Globus pallidus (tissue), 1 donor: ENCODE measurements at regions not wholly inside any gene's neighbourhood (a gene's known extent, or its start where the extent isn't known, plus 50 kb on each side); places are given as distances from the start of the nearest gene placed in this dataset.

ENCODE experiments used
- DNase-seq: peaks from one replicate; pipeline ENCODE4 v3.0.0-alpha.2; 2015; ENCODE audit warnings: low spot score

DNA sequence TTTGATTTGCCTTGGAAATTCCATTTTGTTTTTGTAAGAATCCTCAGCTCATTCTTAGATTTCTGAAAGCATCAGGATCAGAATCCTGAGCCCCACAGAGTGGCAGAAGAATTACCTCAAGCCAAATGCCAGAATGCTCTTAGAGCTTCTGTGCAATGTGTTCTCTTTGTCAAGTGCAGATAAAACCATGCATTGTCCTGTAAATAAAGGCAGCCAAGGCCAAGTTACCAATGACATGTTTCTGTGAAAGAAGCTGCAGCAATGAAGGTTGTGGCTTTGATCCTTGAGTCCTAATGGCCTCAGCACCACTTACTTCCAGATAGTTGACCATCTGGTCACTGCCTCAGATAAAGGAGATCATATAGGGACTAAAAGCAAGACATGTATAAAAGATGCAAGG lies 343.3 kb upstream of the AKR1E2 start:
- DNase-seq = no peak

DNA sequence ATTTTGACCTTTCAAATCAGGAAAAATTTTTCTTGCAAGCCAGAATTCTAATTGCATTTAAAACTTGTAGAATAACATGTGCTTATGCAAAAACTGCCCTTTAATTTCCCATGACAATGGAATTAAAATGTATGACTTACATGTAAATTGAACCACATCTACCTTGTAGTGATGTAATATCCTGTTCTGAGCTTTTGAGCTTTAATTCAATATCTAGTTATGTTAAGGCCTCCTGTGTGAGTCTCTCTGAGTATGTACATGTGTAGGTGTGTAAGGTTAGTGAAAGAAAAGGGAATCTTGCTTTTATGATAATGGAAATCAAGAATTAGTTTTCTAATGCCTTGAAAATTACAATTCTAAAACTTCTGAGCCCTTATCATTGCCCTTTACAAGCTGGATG lies 344.8 kb upstream of the AKR1E2 start:
- no peak for DNase-seq

DNA sequence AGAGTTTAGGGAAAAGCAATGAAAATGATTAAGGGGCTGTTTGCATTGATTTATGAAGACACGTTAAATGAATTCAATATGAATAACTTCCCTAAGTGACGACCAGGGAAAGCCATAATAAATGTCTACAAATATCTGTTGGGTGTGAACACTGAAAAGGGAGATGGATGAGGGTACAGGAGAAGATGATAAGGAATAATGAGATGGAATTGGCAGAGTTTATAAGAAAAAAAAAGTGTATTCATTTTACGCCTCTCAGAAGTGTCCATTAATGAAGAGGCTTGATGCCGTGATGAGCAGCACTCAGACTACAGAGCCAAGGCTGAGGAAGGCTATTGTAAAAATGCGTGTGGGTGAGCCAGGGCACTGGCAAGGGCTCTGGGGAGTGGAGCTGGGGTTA lies 346.7 kb upstream of the AKR1E2 start:
- DNase-seq = no peak

DNA sequence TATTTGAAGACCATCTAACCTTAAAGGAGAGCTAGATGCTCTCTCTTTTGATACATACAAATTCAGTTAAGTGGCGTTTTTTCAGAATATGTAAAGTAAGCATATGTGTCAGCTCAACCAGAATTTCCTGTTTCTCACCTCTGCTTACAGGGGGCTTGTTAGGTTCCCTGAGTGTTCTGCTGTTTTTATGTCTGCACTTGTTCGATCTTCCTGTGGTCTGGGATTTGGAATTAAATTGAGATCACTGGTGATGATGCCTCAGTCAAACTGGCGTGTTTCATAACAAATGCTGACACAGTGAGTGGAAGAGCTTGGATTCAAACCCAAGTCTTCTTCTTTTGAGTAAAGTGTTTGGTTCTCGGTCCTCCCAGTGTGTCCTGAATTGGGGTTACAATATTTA lies 348.3 kb upstream of the AKR1E2 start:
- no peak for DNase-seq

DNA sequence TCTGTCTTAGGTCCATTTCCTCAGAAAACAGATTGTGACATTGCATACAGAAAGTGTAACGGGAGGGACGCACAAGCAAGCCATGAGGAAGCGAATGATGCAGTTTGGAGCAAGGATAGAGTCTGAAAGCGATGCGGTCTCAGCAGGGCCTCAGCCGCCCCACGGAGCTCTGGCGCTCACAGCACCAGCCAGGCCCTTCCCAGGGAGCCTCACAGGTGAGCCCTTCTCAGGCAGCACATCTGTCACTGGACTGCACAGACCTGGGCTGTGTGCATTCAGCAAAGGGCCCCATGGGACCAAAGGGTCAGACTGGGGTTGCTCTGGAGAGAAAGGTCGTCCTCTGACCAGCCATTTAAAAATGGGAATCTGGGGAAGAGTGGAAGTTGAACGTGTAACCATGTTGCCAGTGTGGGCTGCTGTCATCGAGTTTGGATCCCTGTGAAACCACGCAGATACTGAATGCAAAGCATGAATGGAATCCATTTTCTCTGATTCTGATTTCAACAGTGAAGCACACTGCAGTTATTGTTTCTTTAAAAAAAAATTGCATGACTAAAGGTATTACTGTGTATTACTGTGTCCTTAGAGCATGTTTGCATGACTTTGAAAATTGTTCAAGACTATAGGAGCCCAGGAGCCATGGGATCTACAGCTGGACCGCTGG lies 350.0 kb upstream of the AKR1E2 start:
- no peak for DNase-seq

DNA sequence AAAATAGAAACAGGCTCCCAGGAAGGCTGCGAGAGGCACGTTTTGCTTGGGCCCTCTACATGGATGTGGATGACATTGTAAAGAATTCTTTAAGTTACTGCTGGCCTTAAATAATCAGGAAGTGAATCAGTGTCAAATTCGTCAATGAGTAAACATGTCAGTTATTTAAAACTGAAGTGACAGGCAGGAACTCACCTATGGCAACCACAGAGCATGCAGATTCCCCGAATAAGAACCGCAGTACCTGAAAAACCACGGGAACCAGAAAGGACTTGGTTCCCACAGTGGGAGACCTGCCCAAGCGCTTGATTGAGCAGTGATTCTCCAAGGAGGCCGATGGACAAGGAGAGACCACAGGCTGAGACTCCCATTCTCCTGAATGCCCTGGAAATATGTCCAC lies 351.2 kb upstream of the AKR1E2 start:
- DNase-seq = no peak

DNA sequence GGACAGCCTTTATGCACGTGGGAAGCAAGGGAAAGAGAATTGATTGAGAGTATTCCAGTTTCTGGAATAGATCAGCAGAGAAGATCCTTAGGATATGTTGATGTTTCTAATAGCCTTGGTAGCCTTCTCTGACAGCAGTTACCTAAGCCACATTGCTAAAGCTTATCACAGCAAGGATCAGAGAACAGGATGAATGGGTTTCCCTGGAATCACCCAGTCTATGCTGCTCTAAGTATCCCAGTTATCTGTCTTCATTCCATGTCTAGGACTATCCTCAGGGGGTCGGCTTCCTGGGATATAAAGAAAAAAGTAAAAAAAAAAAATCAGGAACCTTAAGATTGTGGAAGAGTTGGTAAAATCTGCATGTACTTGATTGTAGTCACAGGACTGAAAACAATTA lies 352.0 kb upstream of the AKR1E2 start:
- no peak for DNase-seq

DNA sequence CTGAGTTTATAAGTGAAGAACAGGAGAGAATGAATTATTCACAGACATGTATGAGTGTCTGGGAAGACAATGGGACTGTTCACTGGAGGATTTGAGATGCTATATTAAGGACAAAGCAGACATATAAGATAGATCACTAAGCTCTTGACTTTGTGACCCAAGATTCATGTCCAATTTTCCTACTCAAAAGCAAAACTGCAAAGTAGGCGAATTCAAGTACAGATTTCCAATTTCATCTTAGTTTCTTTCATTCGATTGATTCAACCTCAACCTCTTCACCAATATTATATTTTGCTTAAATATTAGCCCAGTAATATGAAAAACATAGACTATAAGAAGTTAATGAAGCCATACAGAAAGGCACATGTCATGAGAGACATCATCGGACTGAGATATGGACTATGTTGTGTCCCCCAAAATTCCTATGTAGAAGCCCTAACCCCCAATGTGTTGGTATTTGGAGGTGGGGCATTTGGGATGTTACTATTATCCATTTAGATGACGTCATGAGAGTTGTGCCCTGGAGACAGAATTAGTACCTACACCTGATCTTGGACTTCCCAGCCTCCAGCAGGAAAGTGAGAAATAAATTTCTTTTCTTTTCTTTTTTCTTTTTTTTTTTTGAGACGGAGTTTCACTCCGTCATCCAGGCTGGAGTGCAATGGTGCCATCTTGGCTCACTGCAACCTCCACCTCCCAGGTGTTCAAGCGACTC lies 353.7 kb upstream of the AKR1E2 start:
- DNase-seq = no peak

DNA sequence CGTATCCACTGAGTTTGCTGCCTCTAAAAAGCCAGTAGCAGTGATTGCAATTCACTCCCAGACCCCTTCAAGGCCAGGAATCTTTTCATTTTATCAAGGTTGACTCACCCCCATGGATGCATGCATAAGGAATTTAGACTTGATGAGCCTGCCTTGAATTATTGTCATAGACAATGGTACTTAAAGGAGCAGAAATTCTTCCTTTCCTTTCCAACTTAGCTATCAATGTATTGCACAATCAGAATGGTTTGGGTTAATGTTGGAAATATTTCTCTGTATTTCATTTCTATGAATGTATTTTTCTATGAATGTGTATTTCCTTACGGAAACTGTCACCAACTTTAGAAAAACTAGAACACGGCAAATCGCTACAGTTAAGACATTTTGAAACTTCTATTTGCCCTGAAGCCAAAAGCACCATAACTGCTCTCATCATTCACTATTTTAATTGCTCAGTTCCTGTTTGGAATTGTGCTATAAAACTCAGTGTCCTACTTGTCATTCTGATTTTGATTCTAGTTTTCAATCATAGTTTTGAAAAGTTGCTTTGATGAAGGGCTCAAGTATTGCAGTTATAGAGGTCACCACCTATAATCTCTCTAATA lies 355.7 kb upstream of the AKR1E2 start:
- DNase-seq = no peak

DNA sequence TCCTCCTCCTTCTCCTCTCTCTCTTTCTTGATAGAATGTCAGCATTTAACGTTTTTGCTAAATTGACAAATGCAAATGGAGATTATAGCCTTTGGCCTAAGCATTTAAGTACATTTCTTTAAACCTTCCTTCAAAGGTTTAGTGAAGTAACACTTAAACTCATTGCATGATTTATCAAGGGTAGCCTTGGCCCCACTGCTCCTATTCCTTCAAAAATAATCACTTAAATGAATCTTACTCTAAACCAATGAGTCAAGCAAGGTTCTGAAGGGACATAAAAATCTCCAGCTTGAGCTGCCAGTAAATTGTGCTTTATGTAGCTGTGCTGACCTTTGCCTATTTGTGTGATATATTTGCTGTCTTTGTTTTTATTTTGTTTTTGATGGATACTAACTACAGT lies 358.5 kb upstream of the AKR1E2 start:
- DNase-seq = no peak

DNA sequence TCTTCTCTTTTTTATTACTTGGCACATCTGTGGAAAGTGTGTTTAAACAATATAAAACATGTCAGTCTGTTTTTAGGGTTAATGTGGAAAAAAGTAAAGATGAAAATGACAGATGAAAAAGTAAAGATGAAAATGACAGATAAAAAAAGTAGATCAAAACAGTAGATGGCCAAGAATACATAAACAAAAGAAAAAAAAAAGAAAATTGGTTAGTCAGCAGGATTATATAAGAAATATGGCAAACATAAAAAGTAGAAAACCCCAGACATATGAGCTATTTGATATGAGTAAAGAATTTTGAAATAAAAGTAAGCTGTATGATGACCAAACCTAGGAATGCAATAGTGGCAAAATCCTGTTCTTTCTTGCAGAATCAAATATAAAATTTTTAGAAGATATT lies 365.7 kb upstream of the AKR1E2 start:
- no peak for DNase-seq

DNA sequence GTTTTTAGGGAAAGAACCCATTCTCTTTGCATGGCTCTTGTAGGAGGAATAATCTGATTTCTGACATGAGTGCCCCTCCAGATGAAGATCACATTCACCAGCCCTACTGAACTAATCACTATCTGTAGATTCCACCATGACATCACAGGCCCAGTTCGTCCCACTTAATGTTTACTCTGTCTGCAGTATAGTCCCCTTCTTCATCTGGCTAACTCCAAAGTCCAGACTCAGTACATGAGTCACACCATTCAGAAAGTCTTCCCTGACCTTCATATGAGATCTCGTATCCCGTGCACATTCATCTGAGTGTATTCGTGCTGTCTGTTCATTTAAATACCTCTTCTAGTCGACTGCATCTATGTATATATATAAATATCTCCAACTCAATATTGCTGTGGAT lies 366.5 kb upstream of the AKR1E2 start:
- no peak for DNase-seq

DNA sequence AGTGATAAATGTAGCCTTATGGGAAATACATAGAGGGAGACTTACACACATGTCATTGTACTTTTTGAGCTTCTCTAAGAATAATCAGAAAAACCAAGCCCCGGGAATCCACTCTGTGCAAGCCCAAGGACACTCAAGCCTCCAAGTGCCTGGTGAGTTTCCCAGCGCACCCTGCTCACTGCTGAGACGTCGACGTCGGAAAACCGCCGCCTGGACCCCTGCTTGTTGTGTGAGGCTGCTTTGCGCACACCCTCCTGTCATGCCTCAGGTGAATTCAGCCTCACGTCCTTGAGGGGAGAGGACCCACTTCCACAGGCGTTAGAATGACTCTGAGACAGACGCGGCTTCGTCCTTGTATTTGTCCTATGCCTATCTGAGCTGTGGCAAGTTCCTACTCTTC lies 368.4 kb upstream of the AKR1E2 start:
- no peak for DNase-seq

DNA sequence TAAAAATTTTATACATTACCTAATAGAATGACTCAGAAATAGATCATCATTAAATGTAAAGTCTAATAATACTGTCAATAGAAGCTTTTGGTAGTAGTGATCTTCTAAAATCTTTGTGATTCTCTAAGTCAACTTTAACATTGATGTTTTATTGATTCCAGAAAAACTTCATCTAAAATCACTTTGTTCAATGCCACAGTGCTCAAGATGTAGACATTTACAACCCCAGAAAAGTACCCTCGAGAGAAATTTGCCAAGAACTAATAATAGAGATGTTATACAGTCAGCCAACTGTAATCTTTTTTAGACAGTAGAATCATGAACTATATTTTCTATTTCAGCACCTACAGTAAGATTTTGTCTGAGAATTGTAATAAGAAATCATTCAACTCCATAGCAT lies 369.2 kb upstream of the AKR1E2 start:
- no peak for DNase-seq

DNA sequence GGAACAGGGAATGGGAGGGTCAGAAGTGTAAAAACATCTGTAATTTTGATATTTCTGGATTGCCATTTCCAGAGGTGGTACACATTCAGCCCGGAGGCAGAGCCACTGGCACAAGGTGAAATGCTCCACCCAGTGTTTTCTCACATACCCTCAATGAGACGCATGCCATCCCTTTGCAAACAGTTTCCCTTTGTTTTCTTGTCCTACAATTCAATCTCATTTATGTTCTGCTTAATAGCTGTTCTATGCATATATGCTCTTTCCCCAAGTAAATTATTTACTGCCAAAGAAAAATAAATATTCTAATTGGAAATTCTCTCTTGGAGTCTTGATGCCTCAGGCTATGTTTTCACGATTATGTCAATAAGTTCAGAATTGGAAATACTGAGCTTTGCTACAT lies 369.7 kb upstream of the AKR1E2 start:
- DNase-seq = no peak

DNA sequence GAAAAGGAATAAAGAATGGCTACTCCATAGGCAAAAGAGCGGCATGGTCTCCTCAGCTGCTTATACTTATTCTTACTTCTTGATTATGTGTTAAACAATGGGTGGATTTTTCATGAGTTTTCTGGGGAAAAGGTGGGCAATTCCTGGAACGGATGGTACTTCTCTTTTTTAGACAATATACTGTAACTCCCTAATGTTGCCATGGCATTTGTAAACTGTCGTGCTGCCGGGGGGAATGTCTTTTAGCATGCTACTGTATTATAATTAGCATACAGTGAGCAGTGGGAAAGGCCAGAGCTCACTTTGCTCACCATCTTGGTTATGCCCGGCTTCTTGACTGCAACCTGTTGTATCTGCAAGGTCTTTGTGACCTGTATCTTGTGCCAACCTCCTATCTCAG lies 372.1 kb upstream of the AKR1E2 start:
- DNase-seq = no peak

DNA sequence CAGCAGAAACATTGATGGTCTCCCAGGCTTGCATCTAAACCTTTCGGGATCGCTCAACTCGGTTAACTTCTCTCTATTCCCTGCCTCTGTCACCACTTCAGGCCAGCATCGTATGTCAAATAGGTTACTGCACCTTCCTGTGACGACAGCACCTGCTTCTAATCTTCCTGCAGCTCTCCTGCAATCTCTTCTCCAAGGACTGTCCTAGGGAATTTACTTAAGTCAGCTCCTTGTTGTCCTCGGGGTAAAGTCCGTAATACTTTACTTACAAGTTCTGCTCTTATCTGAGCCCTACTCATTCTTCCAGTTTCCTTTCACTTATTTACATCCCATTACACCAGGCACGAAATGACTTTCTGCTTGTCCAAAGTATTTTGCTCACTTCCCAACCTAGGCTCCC lies 372.7 kb upstream of the AKR1E2 start:
- DNase-seq = no peak

DNA sequence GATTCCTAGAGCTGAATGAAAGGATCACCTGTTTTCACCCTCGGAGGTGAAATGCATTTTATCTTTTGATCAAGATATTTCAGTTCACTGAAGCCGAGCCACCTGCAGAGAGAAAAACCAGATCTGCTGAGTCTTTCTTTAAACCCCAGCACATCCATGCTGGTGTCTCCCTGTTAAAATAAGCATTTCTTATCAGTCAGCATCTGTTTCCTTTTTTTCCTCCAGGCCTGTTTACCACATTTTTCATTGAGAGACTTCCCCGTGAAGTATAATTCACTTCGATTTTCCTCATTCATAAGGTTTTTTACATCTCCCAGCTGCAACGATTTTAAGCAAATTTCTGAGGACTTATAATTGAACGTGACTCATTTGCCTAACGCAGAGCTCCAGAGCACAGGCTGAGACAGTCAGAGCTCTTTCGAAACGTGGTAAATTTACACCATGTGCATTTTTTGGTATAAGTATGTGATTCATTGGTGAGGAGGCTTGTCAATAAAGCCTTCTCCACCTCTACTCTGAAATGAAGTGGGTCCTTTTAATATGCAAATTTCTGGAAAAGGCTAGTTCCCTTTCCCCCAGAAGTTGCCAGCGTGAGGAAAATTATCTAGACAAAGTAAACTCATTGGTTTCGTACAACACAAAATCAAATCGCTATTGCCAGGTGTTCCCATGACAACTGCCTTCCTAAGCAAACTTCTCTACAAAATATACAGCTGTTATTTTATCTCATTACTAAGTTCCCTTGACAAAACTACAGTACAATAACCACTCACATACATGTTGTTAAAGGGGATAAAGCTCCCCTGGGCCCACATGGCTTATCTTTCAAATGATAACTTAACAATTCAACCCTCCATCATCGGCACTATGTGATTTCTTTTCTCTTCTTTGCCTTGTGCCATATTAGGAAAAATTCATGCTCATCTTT lies 374.8 kb upstream of the AKR1E2 start:
- no peak for DNase-seq

DNA sequence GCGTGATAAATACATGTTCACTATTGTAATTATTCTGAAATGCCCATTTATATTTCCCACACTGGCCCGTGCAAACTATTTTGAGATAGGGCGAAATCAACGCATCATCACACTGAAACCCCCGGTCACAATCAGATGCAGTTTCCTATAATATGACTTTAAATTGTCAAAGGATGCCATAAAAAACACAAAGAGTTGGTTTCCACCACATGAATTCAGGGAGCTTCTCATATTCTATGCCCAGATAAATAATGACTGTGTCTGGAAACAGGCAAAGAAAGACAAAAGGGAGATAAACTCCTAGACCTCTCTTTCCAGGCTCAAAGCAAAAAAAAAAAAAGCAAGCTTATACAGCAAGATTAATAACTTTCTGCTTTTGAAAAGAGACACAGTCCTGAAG lies 375.8 kb upstream of the AKR1E2 start:
- DNase-seq = no peak

DNA sequence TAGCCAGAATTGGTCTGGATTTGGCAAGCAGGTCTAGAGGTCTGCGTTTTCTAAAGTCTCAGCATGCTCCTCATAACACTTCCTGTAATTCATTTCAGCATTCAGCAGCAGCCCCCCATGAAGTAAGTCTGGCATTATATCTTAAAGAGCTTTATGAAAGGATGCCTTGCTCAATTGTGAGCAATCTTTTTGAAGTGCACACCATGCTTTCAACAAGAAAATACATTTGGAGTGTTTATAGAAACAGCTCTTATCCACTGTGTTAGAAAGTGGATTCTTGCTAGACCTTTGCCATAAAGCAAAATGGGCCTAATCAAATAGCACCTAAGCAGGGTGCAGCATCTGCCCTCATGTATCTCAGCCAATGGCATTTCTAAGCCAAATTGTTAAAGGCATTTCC lies 378.0 kb upstream of the AKR1E2 start:
- DNase-seq = no peak

DNA sequence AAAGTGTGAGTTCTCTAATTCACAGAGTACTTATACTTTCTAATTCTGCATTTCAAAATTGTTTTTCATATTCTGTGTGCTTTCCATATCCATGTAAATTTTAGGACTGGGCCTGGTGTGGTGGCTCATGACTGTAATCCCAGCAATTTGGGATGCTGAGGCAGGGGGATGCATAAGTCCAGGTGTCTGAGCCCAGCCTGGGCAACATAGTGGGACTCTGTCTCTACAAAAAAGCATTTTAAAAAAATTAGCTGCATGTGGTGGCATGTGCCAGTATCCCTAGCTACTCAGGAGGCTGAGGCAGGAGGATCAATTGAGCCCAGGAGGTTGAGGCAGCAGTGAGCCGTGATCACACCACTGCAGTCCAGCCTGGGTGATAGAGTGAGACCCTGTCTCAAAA lies 382.6 kb upstream of the AKR1E2 start:
- DNase-seq = no peak

DNA sequence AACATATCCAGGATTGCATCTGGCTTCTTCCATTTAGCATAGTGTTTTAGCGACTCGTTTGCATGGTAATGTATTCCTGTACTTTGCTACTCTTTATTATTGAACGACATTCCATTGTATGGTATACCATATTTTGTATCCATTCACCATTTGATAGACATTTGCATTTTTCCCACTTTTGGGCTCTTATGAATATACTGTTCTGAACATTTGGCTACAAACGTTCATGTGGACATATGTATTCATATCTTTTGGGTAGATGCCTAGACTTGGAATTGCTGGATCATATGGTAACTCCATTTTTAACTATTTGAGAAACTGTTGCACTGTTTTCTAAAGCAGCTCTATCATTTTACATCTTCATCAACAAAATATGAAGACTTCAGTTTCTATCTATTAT lies 383.7 kb upstream of the AKR1E2 start:
- DNase-seq = no peak

DNA sequence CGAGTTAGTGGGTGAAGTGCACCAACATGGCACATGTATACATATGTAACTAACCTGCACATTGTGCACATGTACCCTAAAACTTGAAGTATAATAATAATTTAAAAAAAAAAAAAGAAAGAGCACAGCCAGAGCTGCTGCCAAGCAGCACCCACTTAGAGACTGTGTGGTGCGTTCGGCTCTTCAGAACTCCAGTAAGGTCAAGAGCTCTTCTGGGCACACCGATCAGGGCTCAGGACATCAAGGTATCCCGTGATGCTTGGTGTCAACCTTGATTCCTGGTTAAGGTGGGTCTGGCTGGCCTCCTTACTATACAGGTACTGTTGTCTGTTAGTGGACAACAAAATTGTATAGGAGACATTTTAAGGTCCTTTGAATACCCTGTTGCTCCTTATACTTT lies 385.7 kb upstream of the AKR1E2 start:
- DNase-seq = no peak
